Lower leg skin (tissue), 3 donors: ENCODE measurements at regions not wholly inside any gene's neighbourhood (a gene's known extent, or its start where the extent isn't known, plus 50 kb on each side); places are given as distances from the start of the nearest gene placed in this dataset.

Experiments
- CTCF ChIP-seq, 3 donors: fragments of 450-650 bp; IDR thresholded peaks; one replicate each; pipeline ENCODE4 v1.5.1; 2016; ENCODE audit warnings: antibody characterized with exemption in 3 of 3, mild to moderate bottlenecking in 3 of 3, moderate library complexity in 2 of 3
- POLR2A ChIP-seq, 2 donors: fragments of 450-650 bp; IDR thresholded peaks; one replicate each; pipeline ENCODE4 v1.6.1; 2016 to 2017; ENCODE audit warnings: antibody characterized with exemption in 2 of 2, mild to moderate bottlenecking in 1 of 2, moderate library complexity in 1 of 2

- TF ChIP-seq CTCF (IDR thresholded peaks at IDR 0.05) = no peak
- TF ChIP-seq POLR2A (IDR thresholded peaks at IDR 0.05) = no peak
Observed at GRCh38 chrX:69285881-69286564, 120.8 kb upstream of the PJA1 start.
